ENCODE measurements at regions not wholly inside any gene's neighbourhood (a gene's known extent, or its start where the extent isn't known, plus 50 kb on each side); places are given as distances from the start of the nearest gene placed in this dataset.

- no peak for TF ChIP-seq CTCF (IDR thresholded peaks at IDR 0.05)
- TF ChIP-seq POLR2A (IDR thresholded peaks at IDR 0.05) = no peak
Measured at GRCh38 chr4:100786481-100786880, 268.7 kb upstream of the EMCN start.

Data from right lobe of liver (tissue), 4 donors.